ENCODE measurements at regions not wholly inside any gene's neighbourhood (a gene's known extent, or its start where the extent isn't known, plus 50 kb on each side); places are given as distances from the start of the nearest gene placed in this dataset.
A peak's percentile ranks its signal among the peaks of the same experiment; 100 is the strongest.

DNA sequence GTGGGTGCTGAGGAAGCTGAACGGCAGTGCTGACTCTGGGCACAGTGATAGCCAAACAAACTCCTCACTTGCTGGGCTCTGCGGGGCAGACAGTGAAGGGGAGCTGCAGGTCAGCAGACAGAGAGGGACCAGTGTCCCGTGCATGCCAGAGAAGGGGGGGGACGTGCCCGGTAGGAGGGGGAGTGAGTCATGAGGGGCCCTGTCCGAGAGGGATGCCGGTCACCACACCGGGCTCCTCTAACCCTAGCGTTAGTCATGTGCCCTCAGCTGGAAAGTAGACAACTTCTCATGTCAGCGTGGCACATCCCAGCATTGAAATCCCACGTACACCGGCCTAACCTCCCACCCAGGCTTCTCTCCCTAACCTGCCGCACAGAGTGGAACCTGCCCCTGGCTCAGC is 117.1 kb upstream of the DPP6 start:
- 61 to 88% methylated on average over 10 to 13 of the region's 13 CpGs for WGBS, 2 donors
- no peak overlapping the region for H3K4me3 ChIP-seq (replicated peaks in 1 of 3)
- H3K27ac ChIP-seq, result no peak overlapping the region
- no peak for DNase-seq
- intact Hi-C loops (cut with DNase I), result no loop called here
- no peaks in the 10 kb centered on the region for H3K36me3 ChIP-seq
- TF ChIP-seq POLR2A (IDR thresholded peaks at IDR 0.05), result no peak
- TF ChIP-seq, protein P1, sequence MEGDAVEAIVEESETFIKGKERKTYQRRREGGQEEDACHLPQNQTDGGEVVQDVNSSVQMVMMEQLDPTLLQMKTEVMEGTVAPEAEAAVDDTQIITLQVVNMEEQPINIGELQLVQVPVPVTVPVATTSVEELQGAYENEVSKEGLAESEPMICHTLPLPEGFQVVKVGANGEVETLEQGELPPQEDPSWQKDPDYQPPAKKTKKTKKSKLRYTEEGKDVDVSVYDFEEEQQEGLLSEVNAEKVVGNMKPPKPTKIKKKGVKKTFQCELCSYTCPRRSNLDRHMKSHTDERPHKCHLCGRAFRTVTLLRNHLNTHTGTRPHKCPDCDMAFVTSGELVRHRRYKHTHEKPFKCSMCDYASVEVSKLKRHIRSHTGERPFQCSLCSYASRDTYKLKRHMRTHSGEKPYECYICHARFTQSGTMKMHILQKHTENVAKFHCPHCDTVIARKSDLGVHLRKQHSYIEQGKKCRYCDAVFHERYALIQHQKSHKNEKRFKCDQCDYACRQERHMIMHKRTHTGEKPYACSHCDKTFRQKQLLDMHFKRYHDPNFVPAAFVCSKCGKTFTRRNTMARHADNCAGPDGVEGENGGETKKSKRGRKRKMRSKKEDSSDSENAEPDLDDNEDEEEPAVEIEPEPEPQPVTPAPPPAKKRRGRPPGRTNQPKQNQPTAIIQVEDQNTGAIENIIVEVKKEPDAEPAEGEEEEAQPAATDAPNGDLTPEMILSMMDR (IDR thresholded peaks at IDR 0.05), result no peak
- H3K27me3 ChIP-seq, result no peaks in the 10 kb centered on the region
- H3K9me3 ChIP-seq, result no peaks in the 10 kb centered on the region
- H3K4me1 ChIP-seq, result peaks cover 20 to 23% of the 10 kb centered on the region in 2 donors

DNA sequence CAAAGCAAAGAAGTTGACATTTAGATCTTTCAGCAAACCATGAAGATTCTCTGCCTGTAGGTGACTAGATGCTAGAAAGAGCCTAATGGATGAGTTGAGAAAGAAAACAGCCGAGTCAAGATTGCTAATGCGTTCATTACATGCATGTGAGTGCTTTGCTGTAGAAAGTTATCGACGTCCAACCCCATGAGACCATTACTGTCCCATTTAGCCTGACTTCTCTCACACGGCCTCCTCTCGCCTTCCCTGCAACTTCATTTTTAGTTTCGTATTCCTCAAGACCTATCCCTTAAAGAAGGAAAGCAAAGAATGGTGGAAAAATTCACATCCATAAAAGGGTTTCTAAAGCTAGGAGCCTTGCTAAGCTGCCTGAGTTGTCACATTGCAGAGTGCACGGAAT is 113.7 kb upstream of the DPP6 start:
- Histone ChIP-seq H3K36me3 (no peaks in the 10 kb centered on the region), H3K27me3 (no peaks in the 10 kb centered on the region), H3K27ac (no peak overlapping the region), H3K9me3 (no peaks in the 10 kb centered on the region), H3K4me3 (replicated peaks in 1 of 3) (no peak overlapping the region), H3K4me1 (peaks cover 26 to 31% of the 10 kb centered on the region in 2 donors)
- intact Hi-C loops (cut with DNase I), result no loop called here
- DNase-seq, result no peak
- WGBS, 2 donors, result 92 to 93% methylated on average over 8 of the region's 8 CpGs
- no peak for TF ChIP-seq POLR2A (IDR thresholded peaks at IDR 0.05)
- TF ChIP-seq, protein P1 (IDR thresholded peaks at IDR 0.05), result no peak

DNA sequence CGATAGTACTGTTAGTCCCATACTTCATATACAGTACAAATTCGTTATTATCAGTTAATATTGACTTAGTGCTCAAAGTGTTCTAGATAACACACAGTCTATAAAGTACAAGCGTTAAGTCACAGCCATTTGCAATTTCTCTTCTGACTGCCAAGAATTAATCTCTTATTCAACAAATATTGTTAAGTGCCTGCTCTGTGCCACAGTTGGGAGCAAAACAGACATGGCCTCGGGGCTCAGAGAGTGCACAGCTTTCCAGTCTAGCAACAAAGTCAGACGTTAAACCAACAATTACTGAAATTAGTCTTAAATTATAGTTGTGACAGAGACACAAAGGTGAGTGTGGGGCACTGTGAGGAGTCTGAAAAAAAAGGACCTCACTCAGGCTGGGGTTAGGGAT is 113.0 kb upstream of the DPP6 start:
- WGBS, 2 donors, result 86 to 93% methylated on average over 5 of the region's 5 CpGs
- intact Hi-C loops (cut with DNase I), result no loop called here

DNA sequence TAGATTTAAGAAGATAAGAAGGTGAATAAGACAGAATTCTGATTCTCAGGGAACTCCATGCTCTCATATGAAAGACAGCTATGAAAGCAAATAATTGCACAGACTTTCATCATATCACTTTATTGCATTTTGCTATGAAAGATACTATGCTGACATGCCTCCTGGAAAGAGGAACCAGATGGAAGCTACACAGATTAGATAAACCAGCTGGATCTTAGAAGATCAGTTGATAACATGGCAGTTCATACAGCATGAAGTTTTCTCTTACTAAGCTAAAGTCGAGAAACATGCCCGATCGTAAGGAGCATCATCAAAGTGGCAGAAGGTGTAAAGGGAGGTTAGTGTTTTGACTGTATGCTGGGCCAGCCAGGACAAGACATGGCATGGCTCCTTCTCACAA is 112.5 kb upstream of the DPP6 start:
- DNase-seq, result no peak
- TF ChIP-seq, protein P1 (IDR thresholded peaks at IDR 0.05), result no peak
- no peak overlapping the region for H3K4me3 ChIP-seq (replicated peaks in 1 of 3)
- WGBS, 2 donors, result 80 to 85% methylated on average over 3 of the region's 3 CpGs
- no peaks in the 10 kb centered on the region for H3K36me3 ChIP-seq
- H3K4me1 ChIP-seq, result peaks cover 26 to 30% of the 10 kb centered on the region in 2 donors
- H3K27me3 ChIP-seq, result no peaks in the 10 kb centered on the region
- intact Hi-C loops (cut with DNase I), result no loop called here
- H3K9me3 ChIP-seq, result no peaks in the 10 kb centered on the region
- no peak overlapping the region for H3K27ac ChIP-seq

More for the DNA sequence above, 113.0 kb upstream of the DPP6 start:
- H3K27ac ChIP-seq, result no peak overlapping the region
- no peaks in the 10 kb centered on the region for H3K9me3 ChIP-seq
- peaks cover 26 to 31% of the 10 kb centered on the region in 2 donors for H3K4me1 ChIP-seq
- no peaks in the 10 kb centered on the region for H3K27me3 ChIP-seq
- H3K4me3 ChIP-seq (replicated peaks in 1 of 3), result no peak overlapping the region
- no peaks in the 10 kb centered on the region for H3K36me3 ChIP-seq
- no peak for DNase-seq
- no peak for TF ChIP-seq POLR2A (IDR thresholded peaks at IDR 0.05)
- TF ChIP-seq, protein P1 (IDR thresholded peaks at IDR 0.05), result no peak

DNA sequence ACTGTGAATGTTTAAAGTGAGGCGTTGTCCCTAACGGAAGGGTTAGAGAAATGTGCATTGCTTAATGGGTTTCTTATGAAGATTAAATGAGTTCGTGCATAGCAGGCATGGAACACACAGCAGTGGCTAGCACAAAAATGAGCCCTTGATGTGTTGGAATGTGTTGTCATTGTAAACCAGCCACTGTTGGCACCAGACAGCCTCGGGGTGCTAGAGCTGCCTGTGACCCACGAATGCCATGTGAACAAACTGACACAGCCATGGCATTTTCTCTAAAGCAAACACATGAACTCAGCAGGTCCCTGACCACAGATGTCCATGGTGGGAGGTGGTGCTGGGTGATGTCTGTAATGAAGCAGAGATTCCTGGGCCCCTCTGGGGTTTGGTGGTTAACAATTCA is 111.1 kb upstream of the DPP6 start:
- Histone ChIP-seq H3K9me3 (no peaks in the 10 kb centered on the region), H3K27ac (peak overlapping the region; percentile 52 to 78 (median 64)), H3K4me3 (replicated peaks in 1 of 3) (no peak overlapping the region), H3K36me3 (no peaks in the 10 kb centered on the region), H3K4me1 (peaks cover 39 to 40% of the 10 kb centered on the region in 2 donors), H3K27me3 (no peaks in the 10 kb centered on the region)
- 48 to 50% methylated on average over 5 of the region's 5 CpGs for WGBS, 2 donors
- intact Hi-C loops (cut with DNase I), result no loop called here
- peak; percentile 64 to 75 for DNase-seq
- TF ChIP-seq, protein P1 (IDR thresholded peaks at IDR 0.05), result no peak
- TF ChIP-seq POLR2A (IDR thresholded peaks at IDR 0.05), result no peak

Measured in thyroid gland (tissue), 4 donors.